NB4 (cell line): ENCODE measurements at regions not wholly inside any gene's neighbourhood (a gene's known extent, or its start where the extent isn't known, plus 50 kb on each side); places are given as distances from the start of the nearest gene placed in this dataset.

Experiments
- DNase-seq: peaks from one replicate; pipeline ENCODE4 v3.0.0; 2010; ENCODE audit warnings: low read depth
- H3K4me3 ChIP-seq: one replicate; pipeline ENCODE4 v1.5.1; 2011; ENCODE audit warnings: mild to moderate bottlenecking, low read depth, low read length, moderate library complexity
- CTCF ChIP-seq: IDR thresholded peaks from one replicate; pipeline ENCODE4 v1.5.1; 2012; ENCODE audit warnings: low read depth, low read length
- MYC ChIP-seq: IDR thresholded peaks from 2 replicates; pipeline ENCODE4 v1.6.1; 2011; ENCODE audit warnings: low read depth, low read length
- POLR2A ChIP-seq: IDR thresholded peaks from 2 replicates; pipeline ENCODE4 v1.6.1; 2011; ENCODE audit warnings: mild to moderate bottlenecking; ENCODE audit not compliant: insufficient read length; ENCODE audit errors: extremely low read depth
- TF ChIP-seq, protein P1 (sequence below): IDR thresholded peaks from 2 replicates; pipeline ENCODE4 v1.6.1; 2011; ENCODE audit warnings: low read depth, low read length

- DNase-seq = no peak
- TF ChIP-seq MYC (no peak), CTCF (no peak)
- TF ChIP-seq, protein P1, sequence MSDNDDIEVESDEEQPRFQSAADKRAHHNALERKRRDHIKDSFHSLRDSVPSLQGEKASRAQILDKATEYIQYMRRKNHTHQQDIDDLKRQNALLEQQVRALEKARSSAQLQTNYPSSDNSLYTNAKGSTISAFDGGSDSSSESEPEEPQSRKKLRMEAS = no peak
- no peak overlapping the region for H3K4me3 ChIP-seq
Measured at GRCh38 chr6:145373826-145374225, 361.5 kb downstream of the EPM2A start.

GRCh38 chr6:145374570-145374969 lies 360.8 kb downstream of the EPM2A start:
- no peak overlapping the region for H3K4me3 ChIP-seq
- DNase-seq = no peak
- TF ChIP-seq POLR2A (no peak), MYC (no peak), CTCF (no peak)
- TF ChIP-seq, protein P1 = no peak

GRCh38 chr6:145375502-145375901 lies 359.8 kb downstream of the EPM2A start:
- no peak overlapping the region for H3K4me3 ChIP-seq
- DNase-seq = no peak
- TF ChIP-seq, protein P1 = no peak
- TF ChIP-seq POLR2A = no peak
- no peak for TF ChIP-seq CTCF
- TF ChIP-seq MYC = no peak

GRCh38 chr6:145380186-145380585 lies 355.1 kb downstream of the EPM2A start:
- TF ChIP-seq CTCF = no peak
- TF ChIP-seq MYC = no peak
- TF ChIP-seq, protein P1 = no peak
- TF ChIP-seq POLR2A = no peak
- no peak overlapping the region for H3K4me3 ChIP-seq
- DNase-seq = no peak

GRCh38 chr6:145381941-145382340 lies 353.4 kb downstream of the EPM2A start:
- no peak for DNase-seq
- no peak overlapping the region for H3K4me3 ChIP-seq
- TF ChIP-seq CTCF (no peak), MYC (no peak), POLR2A (no peak)
- TF ChIP-seq, protein P1 = no peak

GRCh38 chr6:145383428-145383827 lies 351.9 kb downstream of the EPM2A start:
- TF ChIP-seq, protein P1 = no peak
- TF ChIP-seq CTCF (no peak), MYC (no peak), POLR2A (no peak)
- DNase-seq = no peak
- H3K4me3 ChIP-seq = no peak overlapping the region
